ENCODE measurements at regions not wholly inside any gene's neighbourhood (a gene's known extent, or its start where the extent isn't known, plus 50 kb on each side); places are given as distances from the start of the nearest gene placed in this dataset.

GRCh38 chr10:35926846-35927245 lies 284.8 kb upstream of the FZD8 start:
- intact Hi-C loops (cut with micrococcal nuclease): no loop called here
- ATAC-seq (no peak), DNase-seq (no peak)
- ChIA-PET POLR2A (no interaction called here), CTCF (no interaction called here)
- Mint-ChIP-seq H3K4me1 (ENCODE audit: low read depth) (no peaks in the 10 kb centered on the region), H3K27me3 (no peaks in the 10 kb centered on the region), H3K27ac (no peak overlapping the region), H3K4me3 (no peak overlapping the region), H3K9me3 (no peaks in the 10 kb centered on the region), H3K36me3 (ENCODE audit: low read depth) (no peaks in the 10 kb centered on the region)
- no peak for TF ChIP-seq CTCF (IDR thresholded peaks at IDR 0.05)

GRCh38 chr10:35925493-35925892 lies 283.4 kb upstream of the FZD8 start:
- CTCF ChIA-PET: no interaction called here
- ATAC-seq (no peak), DNase-seq (no peak)
- Mint-ChIP-seq H3K9me3 (peaks cover 1% of the 10 kb centered on the region), H3K27ac (no peak overlapping the region), H3K4me3 (no peak overlapping the region), H3K4me1 (ENCODE audit: low read depth) (no peaks in the 10 kb centered on the region), H3K36me3 (ENCODE audit: low read depth) (no peaks in the 10 kb centered on the region), H3K27me3 (no peaks in the 10 kb centered on the region)
- POLR2A ChIA-PET: no interaction called here
- no peak for TF ChIP-seq CTCF (IDR thresholded peaks at IDR 0.05)
- intact Hi-C loops (cut with micrococcal nuclease): no loop called here

- intact Hi-C loops (cut with micrococcal nuclease): no loop called here
- TF ChIP-seq CTCF (IDR thresholded peaks at IDR 0.05): no peak
- CTCF ChIA-PET: no interaction called here
Measured at GRCh38 chr10:35924759-35925158, 282.7 kb upstream of the FZD8 start.

GRCh38 chr10:35922876-35923600 lies 280.9 kb upstream of the FZD8 start:
- intact Hi-C loops (cut with micrococcal nuclease): no loop called here
- ChIA-PET CTCF (no interaction called here), POLR2A (no interaction called here)
- Mint-ChIP-seq H3K9me3 (peaks cover 1% of the 10 kb centered on the region), H3K27ac (no peak overlapping the region), H3K36me3 (ENCODE audit: low read depth) (no peaks in the 10 kb centered on the region), H3K4me1 (ENCODE audit: low read depth) (no peaks in the 10 kb centered on the region), H3K27me3 (no peaks in the 10 kb centered on the region), H3K4me3 (no peak overlapping the region)
- DNase-seq: no peak
- no peak for TF ChIP-seq CTCF (IDR thresholded peaks at IDR 0.05)
- no peak for ATAC-seq

More at GRCh38 chr10:35924759-35925158, 282.7 kb upstream of the FZD8 start:
- DNase-seq (no peak), ATAC-seq (no peak)
- no peak overlapping the region for H3K4me3 Mint-ChIP-seq
- no peak overlapping the region for H3K27ac Mint-ChIP-seq
- H3K4me1 Mint-ChIP-seq (ENCODE audit: low read depth): no peaks in the 10 kb centered on the region
- POLR2A ChIA-PET: no interaction called here
- H3K9me3 Mint-ChIP-seq: peaks cover 1% of the 10 kb centered on the region
- no peaks in the 10 kb centered on the region for H3K27me3 Mint-ChIP-seq
- H3K36me3 Mint-ChIP-seq (ENCODE audit: low read depth): no peaks in the 10 kb centered on the region

- no peak for ATAC-seq
- H3K4me3 Mint-ChIP-seq: no peak overlapping the region
- TF ChIP-seq CTCF (IDR thresholded peaks at IDR 0.05): no peak
- no peaks in the 10 kb centered on the region for H3K27me3 Mint-ChIP-seq
- H3K4me1 Mint-ChIP-seq (ENCODE audit: low read depth): no peaks in the 10 kb centered on the region
- DNase-seq: no peak
- H3K36me3 Mint-ChIP-seq (ENCODE audit: low read depth): no peaks in the 10 kb centered on the region
- POLR2A ChIA-PET: no interaction called here
- H3K27ac Mint-ChIP-seq: no peak overlapping the region
- intact Hi-C loops (cut with micrococcal nuclease): no loop called here
- peaks cover 1% of the 10 kb centered on the region for H3K9me3 Mint-ChIP-seq
- CTCF ChIA-PET: no interaction called here
Measured at GRCh38 chr10:35921866-35922350, 279.8 kb upstream of the FZD8 start.
